H9 (cell line): ENCODE measurements at regions not wholly inside any gene's neighbourhood (a gene's known extent, or its start where the extent isn't known, plus 50 kb on each side); places are given as distances from the start of the nearest gene placed in this dataset.

Source experiments
- DNase-seq: peaks from one replicate; pipeline ENCODE4 v3.0.0-alpha.2; 2017
- H2AFZ ChIP-seq: one replicate; pipeline ENCODE4 v1.6.1; 2013; ENCODE audit warnings: mild to moderate bottlenecking, low read length, control low read depth, moderate library complexity
- H2AK5ac ChIP-seq: 2 replicates; pipeline ENCODE4 v1.6.1; 2013; ENCODE audit warnings: low read length, control low read depth, mixed read lengths; ENCODE audit not compliant: insufficient read length
- H2BK120ac ChIP-seq: one replicate; pipeline ENCODE4 v1.6.1; 2013; ENCODE audit warnings: low read depth, mild to moderate bottlenecking, low read length, control low read depth, inconsistent platforms; ENCODE audit not compliant: poor library complexity, severe bottlenecking
- H2BK12ac ChIP-seq: 2 replicates; pipeline ENCODE4 v1.6.1; 2013; ENCODE audit warnings: low read length, control low read depth, mixed read lengths, low read depth; ENCODE audit not compliant: insufficient read length
- H2BK15ac ChIP-seq: 2 replicates; pipeline ENCODE4 v1.6.1; 2013; ENCODE audit warnings: low read depth, low read length, control low read depth
- H2BK20ac ChIP-seq: one replicate; pipeline ENCODE4 v1.6.1; 2013; ENCODE audit warnings: low read depth, mild to moderate bottlenecking, low read length, control low read depth, inconsistent platforms; ENCODE audit not compliant: poor library complexity, severe bottlenecking
- H2BK5ac ChIP-seq: 2 replicates; pipeline ENCODE4 v1.6.1; 2013; ENCODE audit warnings: low read length, control low read depth, mixed read lengths; ENCODE audit not compliant: insufficient read length
- H3K14ac ChIP-seq: 2 replicates; pipeline ENCODE4 v1.6.1; 2013; ENCODE audit warnings: low read length, control low read depth; ENCODE audit not compliant: insufficient read depth
- H3K18ac ChIP-seq: 2 replicates; pipeline ENCODE4 v1.6.1; 2013; ENCODE audit warnings: low read depth, mild to moderate bottlenecking, mixed read lengths, low read length, control low read depth; ENCODE audit not compliant: insufficient read length
- H3K23ac ChIP-seq: 2 replicates; pipeline ENCODE4 v1.6.1; 2013; ENCODE audit warnings: low read length, control low read depth, mixed read lengths, low read depth; ENCODE audit not compliant: insufficient read length
- H3K23me2 ChIP-seq: 2 replicates; pipeline ENCODE4 v1.6.1; 2013; ENCODE audit warnings: low read depth, mild to moderate bottlenecking, mixed read lengths, low read length, control low read depth; ENCODE audit not compliant: insufficient read length, poor library complexity, severe bottlenecking
- H3K27ac ChIP-seq: 2 replicates; pipeline ENCODE4 v1.5.1; 2013; ENCODE audit warnings: low read length, control low read depth, mixed read lengths, low read depth; ENCODE audit not compliant: insufficient read length
- H3K27me3 ChIP-seq: 2 replicates; pipeline ENCODE4 v1.6.1; 2013; ENCODE audit warnings: low read length, control low read depth, inconsistent platforms; ENCODE audit not compliant: insufficient read depth
- H3K4ac ChIP-seq: 2 replicates; pipeline ENCODE4 v1.6.1; 2013; ENCODE audit warnings: low read depth, mild to moderate bottlenecking, control low read depth, inconsistent platforms, low read length, moderate library complexity
- H3K4me1 ChIP-seq: 2 replicates; pipeline ENCODE4 v1.6.1; 2013; ENCODE audit warnings: low read length, control low read depth, inconsistent platforms; ENCODE audit not compliant: insufficient read depth
- H3K4me2 ChIP-seq: 2 replicates; pipeline ENCODE4 v1.6.1; 2013; ENCODE audit warnings: low read length, control low read depth, mixed read lengths; ENCODE audit not compliant: insufficient read length, insufficient read depth
- H3K56ac ChIP-seq: 2 replicates; pipeline ENCODE4 v1.6.1; 2013; ENCODE audit warnings: low read depth, mild to moderate bottlenecking, mixed read lengths, low read length, control low read depth; ENCODE audit not compliant: insufficient read length
- H3K79me1 ChIP-seq: 2 replicates; pipeline ENCODE4 v1.6.1; 2013; ENCODE audit warnings: low read depth, mild to moderate bottlenecking, moderate library complexity, low read length, control low read depth, inconsistent platforms; ENCODE audit not compliant: insufficient read depth, poor library complexity, severe bottlenecking
- H3K79me2 ChIP-seq: 2 replicates; pipeline ENCODE4 v1.6.1; 2013; ENCODE audit warnings: low read length, control low read depth, inconsistent platforms; ENCODE audit not compliant: insufficient read depth
- H3K9ac ChIP-seq: 2 replicates; pipeline ENCODE4 v1.6.1; 2013; ENCODE audit warnings: low read length, control low read depth, mixed read lengths; ENCODE audit not compliant: insufficient read length; ENCODE audit errors: extremely low read depth
- H3K9me3 ChIP-seq: one replicate; pipeline ENCODE4 v1.6.1; 2013; ENCODE audit warnings: low read depth, low read length, inconsistent platforms; ENCODE audit not compliant: control insufficient read depth
- H3T11ph ChIP-seq: one replicate; pipeline ENCODE4 v1.6.1; 2013; ENCODE audit warnings: mild to moderate bottlenecking, low read length, control low read depth, inconsistent platforms
- H4K20me1 ChIP-seq: one replicate; pipeline ENCODE4 v1.6.1; 2013; ENCODE audit not compliant: control insufficient read depth, insufficient read length, insufficient read depth
- H4K5ac ChIP-seq: 2 replicates; pipeline ENCODE4 v1.6.1; 2013; ENCODE audit warnings: low read depth, mild to moderate bottlenecking, mixed read lengths, low read length, control low read depth; ENCODE audit not compliant: insufficient read length
- H4K8ac ChIP-seq: replicated peaks from 2 replicates; pipeline ENCODE4 v1.6.1; 2013; ENCODE audit warnings: low read length, control low read depth, mixed read lengths, low read depth; ENCODE audit not compliant: insufficient read length
- H4K91ac ChIP-seq: 2 replicates; pipeline ENCODE4 v1.6.1; 2013; ENCODE audit warnings: low read depth, mild to moderate bottlenecking, moderate library complexity, mixed read lengths, low read length, control low read depth; ENCODE audit not compliant: insufficient read length
- H3K27ac Mint-ChIP-seq, 3 experiments: 2 replicates in 2 of 3; 3 replicates in 1 of 3; pipeline ENCODE4 v1.8.0; 2020 to 2021; ENCODE audit warnings: mixed read lengths in 3 of 3, mild to moderate bottlenecking in 1 of 3, moderate library complexity in 1 of 3
- H3K27me3 Mint-ChIP-seq: 2 replicates; pipeline ENCODE4 v1.8.0; 2021; ENCODE audit warnings: low read depth, mild to moderate bottlenecking, moderate library complexity, mixed read lengths
- H3K36me3 Mint-ChIP-seq, 3 experiments: 2 replicates in 2 of 3; 3 replicates in 1 of 3; pipeline ENCODE4 v1.8.0; 2020 to 2021; ENCODE audit warnings: low read depth in 3 of 3, mixed read lengths in 3 of 3; ENCODE audit not compliant: insufficient read depth in 1 of 3
- H3K4me1 Mint-ChIP-seq, 2 experiments: 2 replicates each; pipeline ENCODE4 v1.8.0; 2020; ENCODE audit warnings: mixed read lengths in 2 of 2
- H3K4me3 Mint-ChIP-seq, 2 experiments: 2 replicates in 1 of 2; 3 replicates in 1 of 2; pipeline ENCODE4 v1.8.0; 2020 to 2021; ENCODE audit warnings: mild to moderate bottlenecking in 2 of 2, mixed read lengths in 2 of 2, moderate library complexity in 1 of 2
- H3K9me3 Mint-ChIP-seq, 2 experiments: 2 replicates in 1 of 2; 3 replicates in 1 of 2; pipeline ENCODE4 v1.8.0; 2020; ENCODE audit warnings: mild to moderate bottlenecking in 2 of 2, mixed read lengths in 2 of 2, moderate library complexity in 1 of 2
- CTCF ChIP-seq: fragments of 200-600 bp; sonication (generic); conservative IDR thresholded peaks from 3 replicates; pipeline ENCODE4 v1.8.0; 2021; ENCODE audit warnings: antibody characterized with exemption, mild to moderate bottlenecking
- whole genome bisulfite sequencing: extraction: QIAGEN DNeasy Blood & Tissue Kit; methylation state at CpG from one replicate; pipeline ENCODE4 v1.1.7; 2013; ENCODE audit warnings: missing lambda C conversion rate, low lambda C conversion rate, mixed read lengths; ENCODE audit not compliant: insufficient read length; ENCODE audit errors: extremely low coverage; 5-methylcytosine and 5-hydroxymethylcytosine counted together

GRCh38 chr21:26225046-26225445, 54.5 kb upstream of the APP start:
- H3K23me2 ChIP-seq, result no peaks in the 10 kb centered on the region
- no peak overlapping the region for H4K91ac ChIP-seq
- Mint-ChIP-seq H3K36me3 (0 out of 7 replicates have a peak, but pooled peaks cover 0 to under 1% (median 0%) of the 10 kb centered on the region in 3 experiments), H3K4me3 (no peak overlapping the region), H3K27ac (no peak overlapping the region), H3K4me1 (peaks cover 4 to 10% of the 10 kb centered on the region in 2 experiments; a peak in 3 of 4 replicates), H3K9me3 (peaks cover 3% of the 10 kb centered on the region in 2 experiments; a peak in 2 of 5 replicates), H3K27me3 (no peaks in the 10 kb centered on the region)
- no peak overlapping the region for H2AK5ac ChIP-seq
- H3K79me1 ChIP-seq, result no peaks in the 10 kb centered on the region
- no peaks in the 10 kb centered on the region for H4K20me1 ChIP-seq
- H3K4ac ChIP-seq, result no peak overlapping the region
- H2BK15ac ChIP-seq, result no peak overlapping the region
- no peak overlapping the region for H2BK5ac ChIP-seq
- H4K5ac ChIP-seq, result no peak overlapping the region
- no peak for DNase-seq
- WGBS, result no CpG with 5 or more reads among the region's 2 CpGs
- no peak overlapping the region for H2BK20ac ChIP-seq
- H2BK12ac ChIP-seq, result no peak overlapping the region
- H3K23ac ChIP-seq, result no peak overlapping the region
- no peak overlapping the region for H2AFZ ChIP-seq
- H3K79me2 ChIP-seq, result no peaks in the 10 kb centered on the region; the same call in 1 of the 2 replicates
- no peak overlapping the region for H3T11ph ChIP-seq
- TF ChIP-seq CTCF, result no peak
- no peak overlapping the region for H3K9ac ChIP-seq
- no peak overlapping the region for H3K56ac ChIP-seq
- no peak overlapping the region for H4K8ac ChIP-seq
- H3K18ac ChIP-seq, result no peak overlapping the region
- no peak overlapping the region for H2BK120ac ChIP-seq
- no peaks in the 10 kb centered on the region for H3K27me3 ChIP-seq
- H3K27ac ChIP-seq, result no peak overlapping the region
- H3K4me1 ChIP-seq, result peaks cover 5% of the 10 kb centered on the region; the same call in 1 of the 2 replicates
- no peak overlapping the region for H3K4me2 ChIP-seq
- H3K14ac ChIP-seq, result no peak overlapping the region
- H3K9me3 ChIP-seq, result no peaks in the 10 kb centered on the region
